ENCODE measurements at regions not wholly inside any gene's neighbourhood (a gene's known extent, or its start where the extent isn't known, plus 50 kb on each side); places are given as distances from the start of the nearest gene placed in this dataset.
"Not testable (repeated sequence)": the region's sequence is repeated elsewhere in the genome, so short reads cannot be mapped to it uniquely, and the experiment has no call there.

DNA sequence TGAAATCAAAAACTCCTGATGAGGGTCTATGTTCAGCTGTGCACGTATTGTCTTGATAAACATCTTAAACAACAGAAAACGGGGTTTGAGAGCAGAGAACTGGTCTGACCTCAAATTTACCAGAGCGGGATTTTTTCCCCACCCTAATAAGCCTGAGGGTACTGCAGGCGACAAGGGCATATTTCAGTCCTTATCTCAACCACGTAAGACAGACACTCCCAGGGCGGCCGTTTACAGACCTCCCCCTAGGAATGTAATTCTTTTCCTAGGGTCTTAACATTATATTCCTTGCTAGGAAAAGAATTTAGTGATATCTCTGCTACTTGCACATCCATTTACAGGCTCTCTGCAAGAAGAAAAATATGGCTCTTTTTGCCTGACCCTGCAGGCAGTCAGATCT, 1546.6 kb downstream of the FAM181B start:
- not testable (repeated sequence) for DNase-seq (ENCODE audit: low read depth)

DNA sequence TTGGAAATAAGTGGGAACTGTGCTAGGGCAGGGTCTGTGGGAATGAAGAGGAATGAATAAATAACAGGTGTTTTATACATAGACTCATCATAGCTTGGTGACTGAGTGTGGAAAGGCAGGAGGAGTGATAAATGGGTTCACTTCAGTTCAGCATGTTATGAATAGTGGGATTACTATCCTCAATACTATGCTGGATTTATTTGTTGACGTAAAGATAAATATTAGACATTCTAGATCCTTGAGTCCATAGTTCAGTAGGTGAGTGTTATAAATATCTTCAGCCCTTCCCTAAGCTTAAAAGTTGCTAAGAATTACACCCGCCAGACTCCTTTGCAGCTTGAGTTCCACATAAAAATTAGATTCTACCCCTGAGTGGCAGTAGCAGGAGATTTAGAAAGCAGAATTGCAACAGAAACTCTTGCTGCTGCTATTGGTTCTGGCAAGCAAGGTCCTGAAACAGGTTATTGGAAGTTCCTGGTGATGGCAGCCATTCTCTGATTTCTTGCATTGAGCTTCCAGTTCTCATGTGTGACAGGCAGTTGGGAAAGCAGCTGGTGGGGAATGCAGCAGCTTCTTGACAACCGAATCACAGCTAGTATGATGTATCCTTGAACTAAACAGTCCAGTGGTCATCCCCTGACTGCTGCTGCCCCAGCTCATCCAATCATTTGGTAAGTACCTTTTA, 1558.9 kb downstream of the FAM181B start:
- DNase-seq (ENCODE audit: low read depth), result no peak

DNA sequence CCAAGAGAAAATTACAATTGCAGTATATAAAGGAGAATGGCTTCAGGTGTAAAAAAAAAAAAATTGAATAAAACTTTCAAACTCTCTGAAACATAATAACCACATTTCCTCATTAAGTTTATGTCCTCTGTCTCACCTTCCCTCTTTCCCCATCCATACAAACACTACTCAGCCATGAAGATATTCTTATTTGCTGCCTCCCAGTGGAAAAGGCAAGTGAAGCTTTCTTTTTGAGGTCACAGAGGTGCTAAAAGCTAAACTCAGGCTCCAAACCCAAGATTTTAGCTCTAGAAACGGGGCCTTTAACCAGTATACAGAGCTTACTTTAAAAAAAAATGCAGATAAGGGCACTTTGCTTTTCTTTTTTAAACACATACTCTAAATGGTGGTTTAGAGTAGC, 1568.5 kb downstream of the FAM181B start:
- no peak for DNase-seq (ENCODE audit: low read depth)

DNA sequence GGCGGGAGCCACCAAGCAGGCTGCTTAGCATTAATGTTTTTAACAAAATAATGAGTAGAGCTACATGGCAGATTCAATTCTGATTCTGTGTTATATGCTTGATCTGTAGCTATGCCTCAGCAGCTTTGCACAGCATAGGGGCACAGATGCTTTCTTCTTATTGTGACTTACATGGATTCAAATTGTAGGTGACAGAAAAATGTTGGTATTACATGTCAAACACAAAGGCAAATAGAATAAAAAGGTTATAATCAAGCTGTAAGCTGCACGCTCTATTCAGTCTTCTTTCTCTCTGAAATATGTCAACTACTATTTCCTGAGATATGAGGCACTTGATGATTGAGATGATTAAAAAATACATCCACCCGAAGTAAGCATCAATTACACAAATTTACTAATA, 1573.8 kb downstream of the FAM181B start:
- DNase-seq (ENCODE audit: low read depth), result no peak

DNA sequence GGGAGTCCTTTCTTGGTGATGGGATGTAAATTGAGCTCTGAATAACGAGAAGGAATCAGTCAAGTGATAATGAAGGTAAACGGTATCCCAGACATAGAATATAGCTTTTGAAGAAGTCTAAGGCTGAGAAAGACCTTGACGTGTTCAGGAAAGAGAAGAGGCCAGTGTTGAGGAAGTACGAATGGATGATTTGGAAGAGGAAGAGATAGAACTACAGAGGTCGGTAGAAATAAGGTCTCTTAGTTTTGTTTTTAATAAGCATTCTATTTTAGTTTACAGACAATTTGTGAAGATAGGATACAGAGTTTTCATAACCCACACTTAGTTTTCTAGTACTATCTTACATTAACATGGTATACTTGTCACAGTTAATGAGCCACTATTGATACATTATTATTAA, 1598.1 kb downstream of the FAM181B start:
- no peak for DNase-seq (ENCODE audit: low read depth)

DNA sequence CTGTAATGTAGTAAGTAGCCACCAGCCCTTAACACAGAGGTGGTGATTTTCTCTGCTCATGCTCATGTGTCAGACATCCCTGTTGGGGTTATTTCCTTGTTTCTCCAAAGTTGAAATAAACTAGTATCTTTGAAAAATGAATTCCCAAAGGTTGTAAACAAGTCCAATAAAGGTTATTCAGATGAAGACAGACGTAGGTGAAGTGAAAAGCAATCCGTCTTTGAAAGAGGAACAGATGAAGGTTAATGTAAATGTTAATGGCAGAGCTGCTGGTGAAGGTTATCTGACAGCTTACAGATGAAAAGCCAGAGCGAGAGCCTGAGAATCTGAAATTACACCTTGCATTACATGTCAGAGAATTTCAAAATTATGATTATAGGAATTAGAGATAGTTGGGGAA, 1604.0 kb downstream of the FAM181B start:
- no peak for DNase-seq (ENCODE audit: low read depth)

DNA sequence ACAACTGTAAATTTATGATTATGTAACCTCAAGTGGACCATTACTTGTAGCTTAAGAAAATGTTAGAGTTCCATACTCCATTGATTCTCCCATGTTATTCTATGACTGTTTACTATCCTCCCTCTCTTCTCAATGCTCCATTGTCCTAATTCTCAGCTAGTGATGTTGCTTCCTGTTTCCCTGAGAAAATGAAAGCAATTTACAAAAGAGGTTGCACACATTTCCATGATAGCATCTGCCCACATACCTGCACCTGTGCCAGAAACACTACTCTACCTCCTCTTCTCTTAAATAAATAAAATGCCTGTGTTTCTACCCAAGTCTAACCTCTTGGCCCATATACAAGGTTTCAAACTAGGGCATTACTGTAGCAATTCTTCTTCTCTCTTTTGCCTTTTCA, 1620.9 kb downstream of the FAM181B start:
- no peak for DNase-seq (ENCODE audit: low read depth)

DNA sequence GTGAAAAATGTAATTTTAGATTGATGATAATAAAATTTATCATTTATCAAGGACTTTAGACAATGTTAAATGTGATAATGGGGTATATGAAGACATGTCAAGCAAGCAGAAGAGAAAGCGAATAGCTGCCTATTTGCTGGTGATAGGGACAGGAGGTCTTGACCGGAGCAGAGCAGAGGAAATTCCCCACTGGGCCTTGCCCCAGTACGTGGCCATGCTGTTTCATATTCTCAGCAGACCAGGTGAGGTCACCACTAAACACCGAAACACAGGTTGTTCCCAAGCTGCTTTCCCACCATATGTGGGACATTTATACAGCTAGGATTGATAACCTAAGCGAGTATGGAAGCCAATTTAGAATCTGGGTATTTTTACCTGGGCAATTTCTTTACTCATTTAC, 1629.6 kb downstream of the FAM181B start:
- no peak for DNase-seq (ENCODE audit: low read depth)

DNA sequence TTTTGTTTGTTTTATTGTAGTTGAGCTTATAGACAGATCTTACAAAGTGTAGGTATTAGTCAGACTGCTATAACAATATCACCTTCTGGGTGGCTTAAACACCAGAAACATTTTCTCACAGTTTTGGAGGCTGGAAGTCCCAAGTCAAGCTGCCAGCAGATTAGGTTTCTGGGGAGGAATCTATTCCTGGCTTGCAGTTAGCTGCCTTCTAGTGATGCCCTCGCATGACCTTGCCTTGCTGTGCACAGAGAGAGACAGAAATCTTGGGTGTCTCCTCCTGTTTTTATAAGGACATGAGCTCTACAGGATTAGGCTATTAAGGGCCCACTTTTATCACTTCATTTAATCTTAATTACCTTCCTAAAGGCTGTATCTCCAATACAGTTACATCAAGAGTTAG, 1635.2 kb downstream of the FAM181B start:
- no peak for DNase-seq (ENCODE audit: low read depth)

DNA sequence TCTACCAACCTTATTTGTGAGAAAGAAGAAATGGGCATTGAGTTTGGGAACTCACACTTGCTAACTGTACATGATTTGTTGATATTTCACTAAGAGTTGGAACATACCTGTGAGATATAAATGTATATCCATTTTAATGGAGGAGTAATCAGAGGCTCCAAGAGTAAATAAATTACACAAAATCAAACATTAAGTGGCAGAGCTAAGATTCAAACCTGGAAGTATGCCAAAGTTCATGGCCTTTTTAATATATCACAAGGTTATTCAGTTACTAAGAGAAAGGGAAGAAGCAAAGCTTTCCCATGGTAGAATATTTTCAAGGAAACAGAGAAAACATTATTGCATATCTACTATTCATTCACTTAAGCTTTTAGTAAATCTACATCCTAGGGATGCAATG, 1641.1 kb downstream of the FAM181B start:
- DNase-seq (ENCODE audit: low read depth), result no peak

DNA sequence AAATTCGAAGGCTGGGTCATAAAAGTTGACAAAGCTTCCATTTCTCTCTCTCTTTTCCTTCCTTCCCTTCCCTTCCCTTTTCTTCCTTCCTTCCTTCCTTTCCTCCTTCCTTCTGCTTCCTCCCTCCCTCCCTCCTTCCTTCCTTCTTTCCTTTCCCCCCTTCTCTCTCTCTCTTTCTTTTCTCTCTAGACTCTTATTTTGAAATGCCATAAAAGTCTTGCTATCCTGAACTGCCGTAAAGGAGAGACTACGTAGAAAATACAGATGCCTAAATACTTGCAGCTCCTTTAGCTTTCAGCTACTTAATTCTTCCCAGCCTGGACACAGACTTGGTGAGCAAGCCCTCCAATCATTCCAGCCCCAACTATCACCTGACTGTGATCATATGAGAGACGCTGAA, 1644.4 kb downstream of the FAM181B start:
- DNase-seq (ENCODE audit: low read depth), result no peak

DNA sequence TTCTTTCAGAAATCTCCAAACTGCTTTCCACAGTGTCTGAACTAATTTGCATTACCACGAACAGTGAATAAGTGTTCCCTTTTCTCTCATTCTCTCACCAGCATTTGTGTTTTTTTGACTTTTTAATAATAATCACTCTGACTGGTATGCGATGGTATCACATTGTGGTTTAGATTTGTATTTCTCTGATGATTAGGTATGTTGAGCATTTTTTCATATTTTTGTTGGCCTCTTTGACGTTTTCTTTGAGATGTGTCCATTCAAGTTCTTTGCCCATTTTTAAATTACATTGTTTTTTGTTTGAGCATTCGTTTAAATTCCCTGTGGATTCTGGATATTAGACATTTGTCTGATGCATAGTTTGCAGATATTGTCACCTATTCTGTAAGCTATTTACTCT, 1639.6 kb upstream of the TENM4 start:
- no peak for DNase-seq (ENCODE audit: low read depth)

DNA sequence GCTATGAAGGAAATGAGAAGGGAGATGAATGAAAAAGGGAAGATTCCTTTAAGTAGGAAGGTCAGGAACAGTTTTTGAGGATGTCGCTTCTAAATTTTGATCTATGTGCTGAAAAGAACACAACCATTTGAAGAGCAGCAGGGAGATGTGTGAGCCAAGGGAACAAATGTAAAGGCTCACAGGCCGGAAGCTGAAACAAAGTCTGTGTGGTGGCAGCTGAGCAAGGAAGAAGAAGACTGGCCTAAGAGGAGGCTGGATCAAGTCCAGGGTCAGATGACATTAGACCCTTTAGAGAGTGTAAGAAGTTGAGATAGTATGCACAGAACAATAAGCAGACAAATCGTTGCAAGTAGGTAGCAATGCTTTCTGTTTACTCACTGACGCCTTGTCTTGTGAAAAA, 1631.4 kb upstream of the TENM4 start:
- no peak for DNase-seq (ENCODE audit: low read depth)

DNA sequence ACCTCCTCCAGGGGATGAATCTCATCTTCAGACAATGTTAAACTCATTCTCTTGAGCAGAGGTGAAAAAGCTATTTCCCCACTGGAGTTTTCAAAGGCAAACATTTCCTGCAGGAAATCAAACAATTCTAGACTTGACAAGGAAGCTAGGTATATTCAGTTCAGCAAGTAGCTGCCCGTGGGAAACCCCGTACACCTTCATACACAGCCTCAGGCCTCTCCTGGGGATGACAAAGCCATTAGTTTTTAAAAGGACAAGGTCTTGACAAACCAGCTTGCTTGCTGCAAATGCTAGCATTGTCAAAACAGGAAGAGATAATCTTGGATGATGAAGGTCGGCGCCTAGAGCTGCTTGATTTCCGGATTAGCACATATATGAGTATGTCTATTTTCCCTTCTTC, 1630.8 kb upstream of the TENM4 start:
- no peak for DNase-seq (ENCODE audit: low read depth)

DNA sequence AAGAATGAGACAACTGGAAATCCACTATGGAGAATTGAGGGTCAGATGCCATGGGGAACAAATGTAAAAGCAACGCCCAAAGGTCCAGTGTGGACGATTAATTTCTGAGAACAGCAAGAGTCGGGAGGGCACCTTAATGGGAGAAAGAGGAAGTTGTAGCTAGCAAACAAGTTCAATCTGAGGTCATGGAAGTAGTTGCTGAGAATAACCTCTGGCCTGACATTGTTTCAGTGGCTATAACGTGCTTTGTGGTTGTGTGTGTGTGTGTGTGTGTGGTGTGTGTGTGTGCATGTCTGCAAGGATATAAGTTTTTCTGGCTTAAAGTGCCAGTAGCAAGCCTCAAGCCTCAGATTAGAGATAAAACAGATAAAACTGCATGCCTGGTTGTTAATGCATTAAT, 1630.1 kb upstream of the TENM4 start:
- DNase-seq (ENCODE audit: low read depth), result no peak

DNA sequence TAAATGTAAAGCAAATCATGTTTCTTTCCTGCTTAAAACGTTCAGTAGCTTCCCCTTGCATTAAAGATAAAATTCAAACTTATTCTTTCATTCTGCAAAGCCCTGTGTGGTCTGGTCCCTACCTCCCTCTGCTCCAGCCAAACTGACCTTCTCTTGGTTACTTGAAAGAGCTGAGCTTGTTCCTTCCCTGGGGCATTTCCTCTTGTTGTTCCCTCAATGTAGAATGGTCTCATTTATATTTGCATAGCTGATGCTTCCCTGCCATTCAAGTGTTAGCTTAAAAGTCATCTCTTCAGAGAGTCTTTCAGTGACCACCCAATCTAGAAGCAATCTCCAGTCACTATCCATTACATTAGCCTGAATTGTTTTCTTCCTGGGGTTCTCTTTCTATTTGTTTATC, 1618.5 kb upstream of the TENM4 start:
- DNase-seq (ENCODE audit: low read depth), result no peak

DNA sequence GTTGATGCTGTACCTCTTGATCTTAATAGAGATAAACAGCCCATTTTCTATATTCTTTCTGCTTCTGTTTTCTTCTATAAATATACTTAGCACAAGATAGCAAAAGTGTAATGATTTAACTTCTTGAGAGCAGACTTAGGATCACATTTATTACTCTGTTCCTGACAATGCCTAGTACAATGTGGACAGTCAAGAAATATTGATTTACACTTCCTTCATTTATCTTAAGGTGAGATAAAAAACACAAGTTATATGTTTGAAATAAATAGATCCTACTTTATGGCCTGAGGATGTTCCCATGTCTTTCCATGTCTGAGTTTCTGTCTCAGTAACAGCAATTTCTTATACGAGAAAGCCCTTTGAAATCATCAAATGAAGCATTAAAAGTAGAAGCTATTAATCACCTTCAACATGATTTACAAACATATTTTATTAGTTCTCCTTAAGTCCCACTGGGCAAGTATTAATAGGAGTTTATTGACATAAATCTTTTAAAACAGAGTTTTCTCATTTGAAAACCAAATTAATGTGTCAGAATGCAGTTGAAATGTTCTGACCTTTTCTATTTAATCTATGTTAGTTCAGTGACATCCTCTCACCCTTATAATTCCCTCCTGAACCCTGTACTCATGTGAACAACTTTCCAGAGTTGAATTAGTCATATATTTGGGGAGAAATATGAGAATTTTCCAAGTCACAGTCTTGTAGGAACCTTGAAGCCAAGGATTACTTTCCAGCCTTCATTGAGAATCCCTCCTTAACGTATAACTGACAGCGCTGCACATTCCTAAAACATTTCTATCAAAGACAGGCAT, 1611.7 kb upstream of the TENM4 start:
- no peak for DNase-seq (ENCODE audit: low read depth)

DNA sequence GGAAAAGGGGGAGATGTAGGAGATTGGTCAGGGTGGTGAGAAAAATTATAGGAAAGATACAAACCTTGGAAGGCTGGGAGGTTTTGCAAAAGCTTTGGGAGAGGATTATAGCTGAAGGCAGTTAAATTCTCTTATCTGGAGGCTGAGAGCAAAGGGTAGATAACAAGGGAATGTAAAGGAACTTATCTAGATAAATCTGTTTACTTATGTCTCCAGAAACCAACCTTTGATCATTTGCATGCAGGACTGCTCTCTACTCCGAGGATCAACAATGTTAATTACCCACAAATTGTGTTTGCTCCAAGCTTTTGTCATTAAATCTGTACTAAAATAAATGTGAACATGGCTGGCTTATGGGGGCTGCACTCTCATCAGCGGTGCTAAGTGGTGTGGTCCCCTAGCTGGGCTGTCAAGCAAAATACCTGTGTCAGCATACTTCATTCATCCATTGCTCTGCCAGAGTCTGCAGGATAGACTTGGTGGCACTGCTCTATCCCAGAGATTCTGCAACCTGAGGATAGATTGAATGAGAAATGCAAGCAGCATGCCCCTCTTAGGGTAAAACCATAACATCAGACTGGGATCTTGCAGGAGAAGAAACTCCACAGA, 1599.2 kb upstream of the TENM4 start:
- no peak for DNase-seq (ENCODE audit: low read depth)

DNA sequence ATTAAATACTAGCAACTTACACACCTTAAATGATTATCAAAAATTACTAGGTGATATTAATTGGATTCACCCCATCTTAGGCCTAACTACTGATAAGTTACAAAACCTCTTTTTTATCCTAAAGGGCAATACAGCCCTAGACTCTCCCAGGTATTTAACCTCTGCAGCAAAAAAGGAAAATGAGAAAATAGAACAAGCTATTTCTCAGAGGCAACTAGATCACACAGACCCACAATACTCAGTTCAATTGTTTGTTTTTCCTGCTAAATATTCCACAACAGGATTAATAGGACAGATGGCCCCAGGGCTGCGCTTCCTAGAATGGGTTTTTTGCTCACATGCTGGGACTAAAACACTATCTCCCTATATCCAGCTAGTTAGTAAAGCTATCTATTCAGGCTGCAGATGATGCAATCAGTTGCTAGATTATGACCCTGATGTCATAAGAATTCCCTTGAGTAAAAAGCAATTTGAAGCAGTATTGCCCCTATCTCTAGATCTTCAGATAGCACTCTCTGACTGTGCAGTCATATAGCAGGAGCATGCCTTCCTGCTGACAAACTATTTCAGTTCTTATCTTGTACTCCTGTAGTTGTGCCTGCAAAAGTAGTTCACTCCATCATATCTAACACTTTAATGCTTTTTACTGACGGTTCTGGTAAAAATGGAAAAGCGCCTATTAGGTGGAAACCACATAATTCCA, 1595.5 kb upstream of the TENM4 start:
- no peak for DNase-seq (ENCODE audit: low read depth)

DNA sequence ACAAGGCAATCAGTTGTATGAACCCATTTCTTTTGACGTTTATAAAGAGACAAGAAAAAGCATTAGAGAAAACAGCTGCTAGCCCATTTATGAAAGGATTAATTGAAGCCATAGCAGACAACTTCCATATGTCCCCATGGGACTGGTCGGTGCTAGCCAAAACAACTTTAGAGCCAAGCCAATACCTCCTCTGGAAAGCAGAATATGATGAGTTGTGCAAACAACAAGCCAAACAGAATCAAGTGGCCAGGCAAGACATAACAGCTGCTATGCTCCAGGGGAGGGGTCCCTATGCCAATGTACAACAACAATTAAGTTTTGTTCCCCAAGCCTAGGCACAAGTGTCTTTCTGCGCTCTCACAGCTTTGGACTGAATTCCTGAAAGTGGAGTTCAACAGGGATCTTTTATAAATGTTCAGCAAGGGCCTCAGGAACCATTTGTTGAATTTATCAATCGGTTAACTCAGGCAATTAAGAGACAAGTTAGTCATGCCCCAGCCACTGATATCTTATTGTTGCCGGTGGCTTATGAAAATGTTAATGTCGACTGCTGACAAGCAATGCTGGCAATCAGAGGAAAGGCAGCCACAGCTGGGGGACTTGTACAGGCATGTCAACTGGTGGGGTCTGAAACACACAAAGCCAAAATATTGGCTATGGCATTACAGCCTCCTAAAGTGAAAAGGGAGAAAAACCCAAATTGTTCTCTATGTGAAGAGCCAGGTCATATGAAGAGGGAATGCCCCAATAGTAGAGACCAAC, 1593.1 kb upstream of the TENM4 start:
- no peak for DNase-seq (ENCODE audit: low read depth)

DNA sequence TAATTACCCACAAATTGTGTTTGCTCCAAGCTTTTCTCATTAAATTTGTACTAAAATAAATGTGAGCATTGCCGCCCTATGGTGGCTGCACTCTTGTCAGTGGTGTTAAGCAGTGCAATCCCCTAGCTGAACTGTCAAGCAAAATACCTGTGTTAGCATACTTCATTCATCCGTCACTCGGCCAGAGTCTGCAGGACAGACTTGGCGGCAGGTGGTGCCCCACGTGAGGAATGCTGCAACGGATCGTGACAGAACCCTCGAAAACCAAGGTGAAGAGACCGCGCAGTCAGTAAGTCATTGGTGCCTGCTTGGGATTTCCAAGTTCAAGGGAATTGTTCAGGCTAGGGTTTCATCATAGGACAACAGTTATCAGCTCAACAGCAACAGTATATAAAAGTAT, 1592.1 kb upstream of the TENM4 start:
- no peak for DNase-seq (ENCODE audit: low read depth)

DNA sequence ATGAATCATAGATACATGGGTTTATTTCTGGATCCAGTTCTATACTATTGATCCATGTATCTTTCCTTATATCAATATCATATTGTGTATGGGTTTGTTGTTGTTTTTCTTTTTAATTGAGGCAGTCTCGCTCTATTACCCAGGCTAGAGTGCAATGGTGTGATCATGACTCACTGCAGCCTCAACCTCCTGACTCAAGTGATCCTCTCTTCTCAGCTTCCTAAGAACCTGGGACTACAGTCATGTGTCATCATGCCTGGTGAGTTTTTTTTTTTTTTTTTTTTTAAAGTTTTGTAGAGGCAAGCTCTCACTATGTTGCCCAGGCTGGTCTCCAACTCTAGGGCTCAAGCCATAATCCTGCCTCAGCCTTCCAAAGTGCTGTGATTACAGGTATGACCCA, 1589.4 kb upstream of the TENM4 start:
- no peak for DNase-seq (ENCODE audit: low read depth)
